ENCODE measurements at regions not wholly inside any gene's neighbourhood (a gene's known extent, or its start where the extent isn't known, plus 50 kb on each side); places are given as distances from the start of the nearest gene placed in this dataset.
"Not testable (repeated sequence)": the region's sequence is repeated elsewhere in the genome, so short reads cannot be mapped to it uniquely, and the experiment has no call there.

DNA sequence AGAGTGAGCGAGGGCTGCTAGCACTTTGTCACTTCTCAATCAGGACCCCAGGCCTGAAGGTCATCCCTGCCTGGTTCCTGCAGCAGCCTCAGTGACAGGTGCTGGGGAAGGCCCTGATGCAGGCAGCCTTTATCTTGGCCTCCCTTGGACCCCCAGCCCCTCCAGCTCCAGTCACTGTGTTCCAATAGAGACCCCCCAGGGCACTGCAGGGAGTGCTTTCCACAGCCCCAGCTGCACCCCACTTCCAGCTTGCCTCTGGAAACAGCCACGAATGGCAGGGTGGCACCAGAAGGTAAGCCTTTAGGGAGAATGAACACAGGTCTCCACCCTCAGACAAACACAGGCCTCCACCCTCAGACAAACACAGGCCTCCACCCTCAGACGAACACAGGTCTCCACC lies 241.6 kb upstream of the SGCG start:
- no peak for DNase-seq (ENCODE audit: low read depth)

- DNase-seq (ENCODE audit: low read depth): no peak
These were observed 240.6 kb upstream of the SGCG start for GRCh38 chr13:22940090-22940710.

DNA sequence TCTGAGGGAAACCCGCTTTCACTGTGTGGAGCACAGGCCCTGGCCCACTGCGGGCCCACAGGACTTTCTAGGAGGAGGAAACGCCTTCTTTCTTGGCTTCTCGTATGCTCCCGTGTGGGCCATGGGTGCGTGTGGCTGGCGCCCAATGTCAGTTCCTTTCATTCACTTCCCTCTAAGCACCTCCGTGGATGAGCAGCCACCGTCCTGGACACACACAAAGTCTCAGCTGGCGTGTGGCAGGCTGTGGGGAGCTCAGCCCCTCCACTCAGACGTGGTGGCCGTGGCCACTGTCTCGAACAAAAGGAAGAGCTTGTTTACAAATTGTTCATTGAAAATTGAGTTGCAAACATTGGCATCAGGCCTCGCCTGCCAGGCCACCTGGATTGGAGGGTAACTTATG lies 240.0 kb upstream of the SGCG start:
- DNase-seq (ENCODE audit: low read depth): no peak

DNA sequence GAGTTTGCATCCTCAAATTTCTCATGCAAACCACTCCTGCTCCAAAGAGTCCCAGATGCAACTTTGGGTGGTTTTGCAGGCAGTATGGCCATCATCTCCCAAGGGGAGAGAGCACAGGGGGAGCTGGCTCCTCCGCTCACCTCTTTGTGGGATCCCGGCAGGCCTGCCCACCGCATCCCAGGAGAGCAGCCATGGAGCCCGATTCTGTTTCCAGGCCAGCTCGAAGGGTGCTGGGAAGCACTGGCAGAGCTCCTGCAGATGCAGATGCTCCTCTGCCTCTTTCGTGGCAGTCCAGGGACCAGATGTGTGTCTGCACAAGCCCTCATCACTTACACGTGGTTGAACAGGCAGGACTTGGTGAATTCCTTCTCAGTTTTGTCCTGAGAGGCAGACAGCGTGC lies 239.3 kb upstream of the SGCG start:
- DNase-seq (ENCODE audit: low read depth): not testable (repeated sequence)

- not testable (repeated sequence) for DNase-seq (ENCODE audit: low read depth)
These were observed 237.9 kb upstream of the SGCG start for GRCh38 chr13:22942831-22943230.

GRCh38 chr13:22944378-22944777 lies 236.4 kb upstream of the SGCG start:
- no peak for DNase-seq (ENCODE audit: low read depth)

DNA sequence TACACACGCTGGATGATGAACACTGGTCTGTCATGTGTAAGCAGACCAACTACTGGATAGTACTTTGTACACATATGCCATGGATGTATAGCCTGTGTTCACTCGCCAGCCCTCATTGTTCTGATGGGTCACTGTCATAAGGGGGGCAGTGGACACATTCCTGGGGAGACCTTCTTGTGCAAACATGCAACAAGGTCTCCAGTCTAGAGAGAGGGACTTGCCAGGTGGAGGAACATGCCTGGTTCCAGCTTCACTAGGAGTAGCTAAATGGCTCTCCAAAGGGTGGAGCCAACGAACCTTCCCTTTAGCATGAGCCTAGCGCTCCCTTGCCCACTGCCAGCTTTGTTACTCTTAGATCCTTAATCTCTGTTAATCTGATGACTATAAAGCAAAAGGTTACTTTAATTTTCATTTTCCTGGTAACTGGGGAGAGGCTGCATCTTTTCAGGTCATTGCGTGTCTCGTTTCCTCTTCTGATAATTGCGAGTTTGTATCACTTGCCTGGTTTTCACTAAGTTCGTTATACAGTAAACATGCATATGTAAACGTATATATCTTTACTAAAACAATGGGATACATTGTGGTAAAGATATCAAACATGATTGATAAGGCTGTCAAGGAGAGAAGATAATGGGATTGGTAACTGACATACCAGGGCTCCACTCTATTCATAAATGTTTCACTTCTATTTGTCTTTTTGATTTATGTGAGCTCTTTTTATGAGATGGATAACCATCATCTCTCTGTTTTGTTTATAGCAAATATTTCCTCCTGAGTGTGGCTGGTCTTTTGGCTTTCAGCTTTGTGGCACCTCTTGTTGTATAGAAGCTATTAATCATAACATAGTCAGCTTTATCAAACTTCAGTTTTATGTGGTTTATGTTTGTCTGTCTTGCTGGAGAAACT lies 235.2 kb upstream of the SGCG start:
- DNase-seq (ENCODE audit: low read depth): no peak

GRCh38 chr13:22948421-22948820 lies 232.4 kb upstream of the SGCG start:
- DNase-seq (ENCODE audit: low read depth): no peak

DNA sequence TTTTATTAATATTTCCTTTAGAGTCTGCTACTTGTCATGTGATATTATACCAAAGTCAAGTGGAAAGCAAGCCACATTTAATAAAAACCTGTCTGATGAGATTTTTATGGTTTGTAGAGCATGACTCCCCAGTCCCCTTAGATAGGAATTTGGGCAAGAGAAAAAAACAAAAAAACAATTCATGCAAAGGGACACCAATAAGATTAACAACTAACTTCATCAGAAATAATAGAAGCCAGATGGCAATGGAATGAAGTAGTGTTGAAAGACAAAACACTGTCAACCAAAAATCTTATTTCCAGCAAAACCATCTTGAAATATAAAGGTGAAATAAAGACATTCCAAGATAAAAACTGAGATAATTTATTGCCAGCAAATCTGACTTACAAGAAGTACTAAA lies 228.8 kb upstream of the SGCG start:
- DNase-seq (ENCODE audit: low read depth): not testable (repeated sequence)

- not testable (repeated sequence) for DNase-seq (ENCODE audit: low read depth)
These were observed 225.6 kb upstream of the SGCG start for GRCh38 chr13:22955147-22955546.

DNA sequence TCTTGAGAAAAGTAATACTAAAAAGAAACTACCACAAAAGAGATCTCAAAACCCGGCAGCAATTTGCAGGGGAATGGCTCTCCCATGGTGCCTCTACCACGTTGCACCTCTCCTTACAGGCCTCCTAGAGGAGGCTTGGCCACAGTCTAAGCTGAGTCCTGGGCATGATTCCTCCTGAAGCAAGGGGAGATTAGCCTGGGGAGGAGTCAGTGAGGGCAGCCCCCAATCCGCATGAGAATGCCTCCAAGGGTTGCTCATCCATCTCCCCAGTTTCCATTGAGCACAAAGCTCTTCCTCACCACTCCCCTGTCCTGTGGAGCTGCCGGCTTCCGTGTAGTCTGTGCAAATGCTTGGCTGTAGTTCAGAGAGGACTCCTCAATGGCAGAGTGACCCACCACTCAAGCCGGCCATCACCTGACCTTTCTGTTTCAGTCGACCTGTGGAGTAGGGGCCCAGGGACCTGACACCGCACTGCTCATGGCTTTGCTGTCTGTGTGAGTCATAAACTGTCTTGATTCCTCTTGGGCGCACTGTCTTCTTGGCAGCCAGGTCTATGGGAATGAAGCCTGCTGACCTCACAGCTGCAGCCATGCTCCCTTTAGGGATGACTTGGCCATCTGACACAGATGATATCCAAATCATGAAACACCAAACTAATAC lies 224.2 kb upstream of the SGCG start:
- DNase-seq (ENCODE audit: low read depth): not testable (repeated sequence)

DNA sequence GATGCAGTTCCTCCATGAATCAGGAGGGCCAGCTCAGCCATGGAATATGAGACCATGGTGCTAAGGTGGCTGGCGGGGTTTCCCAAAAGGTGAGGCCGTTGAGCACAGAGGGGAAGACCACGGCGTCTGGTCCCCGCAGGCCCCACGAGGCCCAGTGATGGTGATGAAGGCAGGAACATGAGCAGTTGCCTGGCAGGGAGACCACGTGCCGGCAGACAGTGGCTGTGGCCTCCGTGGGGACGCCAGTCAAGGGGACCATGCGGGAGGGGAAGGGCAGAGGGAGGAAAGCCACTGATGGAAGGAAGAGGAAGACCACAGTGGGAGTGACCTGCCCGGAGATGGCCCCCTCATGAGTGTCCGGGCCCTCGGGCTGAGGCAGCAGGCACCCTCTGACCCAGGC lies 220.9 kb upstream of the SGCG start:
- DNase-seq (ENCODE audit: low read depth): not testable (repeated sequence)

DNA sequence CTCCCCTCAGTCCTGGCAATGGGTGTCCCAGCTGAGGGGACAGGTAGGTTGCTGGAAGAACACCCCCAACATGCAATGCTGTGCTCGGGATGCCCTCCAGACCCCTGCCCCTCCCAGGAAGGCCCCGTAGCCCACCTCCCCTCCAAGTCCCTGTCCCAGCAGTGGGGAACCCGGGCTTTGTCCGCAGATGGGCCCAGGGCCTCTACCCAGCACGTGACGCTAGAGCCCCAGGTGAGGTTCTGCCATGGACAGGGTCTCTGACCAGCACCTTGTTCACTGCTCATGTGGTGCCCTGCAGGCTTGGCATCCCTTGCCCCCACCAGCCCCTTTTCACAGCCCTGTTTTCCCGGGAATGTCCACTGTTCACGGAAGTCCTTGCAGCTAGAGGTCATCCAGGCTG lies 220.0 kb upstream of the SGCG start:
- no peak for DNase-seq (ENCODE audit: low read depth)

DNA sequence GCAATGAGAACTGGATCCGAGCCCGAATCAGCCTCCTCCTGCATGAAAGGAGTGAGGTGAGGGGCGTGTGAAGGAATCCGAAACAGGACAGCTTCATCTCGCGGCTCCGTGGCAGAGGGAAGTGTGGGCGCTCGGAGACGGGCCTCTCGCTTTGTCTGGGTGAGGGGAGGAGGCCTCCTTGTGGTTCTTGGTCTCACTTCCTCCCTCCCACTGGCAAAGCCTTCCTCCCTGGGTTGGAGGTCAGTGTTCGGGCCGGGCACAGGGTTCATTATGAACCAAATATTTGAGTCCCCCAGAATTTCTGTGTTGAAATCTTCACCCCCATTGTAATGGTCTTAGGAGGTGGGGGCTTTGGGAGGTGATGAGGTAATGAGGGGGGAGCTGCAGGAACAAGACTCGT lies 219.4 kb upstream of the SGCG start:
- not testable (repeated sequence) for DNase-seq (ENCODE audit: low read depth)

- no peak for DNase-seq (ENCODE audit: low read depth)
These were observed 218.8 kb upstream of the SGCG start for GRCh38 chr13:22961835-22962537.

DNA sequence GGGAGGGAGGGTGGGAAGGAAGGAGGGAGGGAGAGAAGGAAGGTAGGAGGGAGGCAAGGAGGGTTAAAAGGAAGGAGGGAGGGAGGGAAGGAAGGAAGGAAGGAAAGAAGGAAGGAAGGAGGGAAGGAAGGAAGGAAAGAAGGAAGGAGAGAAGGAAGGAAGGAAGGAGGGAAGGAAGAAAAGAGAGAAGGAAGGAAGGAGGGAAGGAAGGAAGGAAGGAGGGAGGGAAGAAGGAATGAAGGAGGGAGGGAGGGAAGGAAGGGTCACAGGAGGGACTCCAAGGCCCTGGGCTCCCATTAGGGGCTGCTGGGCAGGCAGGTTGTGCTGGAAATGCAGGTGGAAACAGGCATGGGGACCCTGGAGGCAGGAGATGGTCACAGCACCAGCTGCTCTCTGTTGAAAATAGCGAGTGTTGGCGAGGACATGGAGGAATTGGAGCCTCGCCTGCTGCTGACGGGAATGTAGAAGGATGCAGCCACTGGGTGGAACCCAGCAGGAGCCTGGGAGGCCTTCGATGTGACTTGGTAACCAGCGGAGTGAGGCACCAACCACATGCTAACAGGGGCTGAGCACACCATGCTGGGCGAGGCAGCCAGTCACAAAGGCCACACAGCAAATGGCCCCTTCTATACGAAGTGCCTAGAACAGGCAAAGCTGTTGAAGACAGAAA lies 217.3 kb upstream of the SGCG start:
- not testable (repeated sequence) for DNase-seq (ENCODE audit: low read depth)

DNA sequence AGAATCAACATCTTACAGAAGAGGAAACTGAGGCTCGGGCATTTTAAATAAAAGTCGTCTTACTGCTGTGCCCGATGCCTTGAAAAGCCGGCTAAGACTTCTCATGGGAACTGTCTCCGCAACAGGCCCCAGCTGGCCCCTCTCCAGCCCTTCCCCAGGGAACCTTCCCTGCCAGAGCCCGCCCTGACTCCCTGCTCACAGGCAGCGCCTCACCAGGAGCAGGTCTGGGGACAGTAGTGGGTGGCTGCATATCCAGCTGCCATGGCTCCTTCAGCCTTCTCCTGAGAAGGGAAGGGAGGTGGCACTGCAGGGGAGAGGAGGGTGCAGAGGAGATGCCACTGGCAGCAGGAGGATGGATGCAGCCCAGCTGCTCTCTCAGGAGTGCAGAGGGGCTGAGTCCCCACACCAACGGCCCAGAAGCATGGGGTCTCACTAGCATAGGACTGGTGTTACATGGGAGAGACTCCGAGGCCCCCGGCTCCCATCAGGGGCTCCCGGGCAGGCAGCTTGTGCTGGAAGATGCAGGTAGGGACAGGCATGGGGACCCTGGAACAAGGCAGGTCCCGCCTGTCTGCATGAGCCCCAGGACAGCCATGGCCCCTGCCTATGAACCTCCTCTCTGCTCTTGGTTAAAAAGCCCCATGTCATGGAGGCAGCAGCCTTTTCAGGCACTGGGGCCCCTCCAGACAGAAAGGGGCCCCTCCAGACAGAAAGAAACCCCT lies 216.4 kb upstream of the SGCG start:
- no peak for DNase-seq (ENCODE audit: low read depth)

GRCh38 chr13:22965011-22965857 lies 215.5 kb upstream of the SGCG start:
- not testable (repeated sequence) for DNase-seq (ENCODE audit: low read depth)

DNA sequence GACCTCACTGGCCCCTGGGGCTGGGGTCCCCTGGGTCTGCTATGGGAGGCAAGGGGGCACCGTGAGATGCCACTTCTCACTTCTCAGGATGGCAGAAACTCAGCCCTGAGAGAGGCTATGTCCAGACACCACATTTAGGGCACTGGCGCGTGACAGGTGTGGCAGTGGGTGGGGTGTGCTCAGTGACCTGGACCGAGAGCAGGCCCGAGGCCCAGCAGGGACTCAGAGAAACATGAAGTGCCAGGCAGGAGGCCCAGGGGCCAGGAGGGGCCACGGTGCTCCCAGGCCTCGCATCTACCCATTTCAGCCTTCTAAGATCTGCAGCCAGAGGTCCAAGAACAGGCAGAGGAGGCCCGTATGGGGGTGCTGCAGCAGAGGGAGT lies 214.9 kb upstream of the SGCG start:
- not testable (repeated sequence) for DNase-seq (ENCODE audit: low read depth)

- DNase-seq (ENCODE audit: low read depth): not testable (repeated sequence)
These were observed 214.0 kb upstream of the SGCG start for GRCh38 chr13:22966753-22967152.
